ENCODE measurements at regions not wholly inside any gene's neighbourhood (a gene's known extent, or its start where the extent isn't known, plus 50 kb on each side); places are given as distances from the start of the nearest gene placed in this dataset.

- Histone ChIP-seq H3K4me1 (no peaks in the 10 kb centered on the region), H3K27ac (replicated peaks) (no peak overlapping the region), H3K9me3 (replicated peaks) (peaks cover 43% of the 10 kb centered on the region), H3K27me3 (ENCODE audit: low read depth) (no peaks in the 10 kb centered on the region), H3K4me3 (no peak overlapping the region), H3K36me3 (no peaks in the 10 kb centered on the region)
- intact Hi-C loops (cut with micrococcal nuclease) = no loop called here
- no peak for TF ChIP-seq CTCF (IDR thresholded peaks at IDR 0.05; ENCODE audit: borderline replicate concordance)
- no peak for DNase-seq
Measured at GRCh38 chr5:28328681-28329080, 1290.3 kb upstream of the CDH9 start.

GRCh38 chr5:28324174-28324573, 1285.8 kb upstream of the CDH9 start:
- Histone ChIP-seq H3K4me3 (no peak overlapping the region), H3K27me3 (ENCODE audit: low read depth) (no peaks in the 10 kb centered on the region), H3K9me3 (replicated peaks) (peaks cover 9% of the 10 kb centered on the region), H3K27ac (replicated peaks) (no peak overlapping the region), H3K36me3 (no peaks in the 10 kb centered on the region), H3K4me1 (no peaks in the 10 kb centered on the region)
- intact Hi-C loops (cut with micrococcal nuclease) = no loop called here
- DNase-seq = no peak
- TF ChIP-seq CTCF (IDR thresholded peaks at IDR 0.05; ENCODE audit: borderline replicate concordance) = no peak

- intact Hi-C loops (cut with micrococcal nuclease) = no loop called here
- Histone ChIP-seq H3K36me3 (no peaks in the 10 kb centered on the region), H3K4me1 (no peaks in the 10 kb centered on the region), H3K4me3 (no peak overlapping the region), H3K27ac (replicated peaks) (no peak overlapping the region), H3K9me3 (replicated peaks) (peaks cover 21% of the 10 kb centered on the region), H3K27me3 (ENCODE audit: low read depth) (no peaks in the 10 kb centered on the region)
- DNase-seq = no peak
- no peak for TF ChIP-seq CTCF (IDR thresholded peaks at IDR 0.05; ENCODE audit: borderline replicate concordance)
Measured at GRCh38 chr5:28313953-28314352, 1275.6 kb upstream of the CDH9 start.

GRCh38 chr5:28313321-28313951, 1275.0 kb upstream of the CDH9 start:
- Histone ChIP-seq H3K36me3 (no peaks in the 10 kb centered on the region), H3K9me3 (replicated peaks) (peaks cover 18% of the 10 kb centered on the region), H3K27me3 (ENCODE audit: low read depth) (no peaks in the 10 kb centered on the region), H3K27ac (replicated peaks) (no peak overlapping the region), H3K4me1 (no peaks in the 10 kb centered on the region), H3K4me3 (no peak overlapping the region)
- TF ChIP-seq CTCF (IDR thresholded peaks at IDR 0.05; ENCODE audit: borderline replicate concordance) = no peak
- intact Hi-C loops (cut with micrococcal nuclease) = no loop called here
- no peak for DNase-seq

GRCh38 chr5:28310696-28311095, 1272.3 kb upstream of the CDH9 start:
- H3K4me3 ChIP-seq = no peak overlapping the region
- no peak for DNase-seq
- no peaks in the 10 kb centered on the region for H3K4me1 ChIP-seq
- peaks cover 27% of the 10 kb centered on the region for H3K9me3 ChIP-seq (replicated peaks)
- H3K27ac ChIP-seq (replicated peaks) = no peak overlapping the region
- no peaks in the 10 kb centered on the region for H3K36me3 ChIP-seq
- no peak for TF ChIP-seq CTCF (IDR thresholded peaks at IDR 0.05; ENCODE audit: borderline replicate concordance)
- H3K27me3 ChIP-seq (ENCODE audit: low read depth) = no peaks in the 10 kb centered on the region
- intact Hi-C loops (cut with micrococcal nuclease) = no loop called here

Data from left ventricle myocardium inferior (tissue), 1 donor.